GM12892 (cell line): ENCODE measurements at regions not wholly inside any gene's neighbourhood (a gene's known extent, or its start where the extent isn't known, plus 50 kb on each side); places are given as distances from the start of the nearest gene placed in this dataset.

Source experiments
- DNase-seq: peaks from one replicate; pipeline ENCODE4 v3.0.0; 2011; ENCODE audit not compliant: insufficient read length
- FAIRE-seq: peaks from 2 replicates; lab custom pipeline; 2011; peaks lifted over from hg19 to GRCh38; lab: Jason Lieb, UNC
- POLR2A ChIP-seq: IDR thresholded peaks from 2 replicates; pipeline ENCODE4 v1.6.1; 2011; ENCODE audit warnings: low read depth, low read length, control low read depth
- POLR2AphosphoS5 ChIP-seq: IDR thresholded peaks from 2 replicates; pipeline ENCODE4 v1.6.1; 2011; ENCODE audit warnings: low read depth, low read length, control low read depth
- TAF1 ChIP-seq: IDR thresholded peaks from 2 replicates; pipeline ENCODE4 v1.6.1; 2011; ENCODE audit warnings: low read depth, mild to moderate bottlenecking, control low read depth, low read length, borderline replicate concordance

DNA sequence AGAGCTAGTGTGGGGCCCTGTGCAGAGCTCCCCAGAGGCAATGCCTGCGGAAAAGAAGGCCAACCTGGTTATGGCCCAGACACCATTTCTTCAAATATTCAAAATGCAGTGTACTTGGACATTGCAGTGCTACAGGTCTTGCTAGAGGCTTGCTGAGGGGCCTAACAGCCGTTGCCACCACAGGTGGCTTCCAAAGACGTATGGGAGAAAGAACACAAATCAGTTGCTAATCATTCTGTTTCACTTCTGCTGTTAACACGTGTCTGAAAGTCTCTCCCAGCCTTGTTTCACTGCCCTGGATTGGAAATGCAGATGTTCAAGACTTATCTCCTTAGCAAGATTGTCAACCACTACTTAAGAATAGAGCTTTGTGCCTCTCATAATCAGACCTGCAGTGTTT, 925.9 kb downstream of the GALC start:
- FAIRE-seq = no peak
- no peak for DNase-seq
- TF ChIP-seq TAF1 (no peak), POLR2AphosphoS5 (no peak), POLR2A (no peak)

DNA sequence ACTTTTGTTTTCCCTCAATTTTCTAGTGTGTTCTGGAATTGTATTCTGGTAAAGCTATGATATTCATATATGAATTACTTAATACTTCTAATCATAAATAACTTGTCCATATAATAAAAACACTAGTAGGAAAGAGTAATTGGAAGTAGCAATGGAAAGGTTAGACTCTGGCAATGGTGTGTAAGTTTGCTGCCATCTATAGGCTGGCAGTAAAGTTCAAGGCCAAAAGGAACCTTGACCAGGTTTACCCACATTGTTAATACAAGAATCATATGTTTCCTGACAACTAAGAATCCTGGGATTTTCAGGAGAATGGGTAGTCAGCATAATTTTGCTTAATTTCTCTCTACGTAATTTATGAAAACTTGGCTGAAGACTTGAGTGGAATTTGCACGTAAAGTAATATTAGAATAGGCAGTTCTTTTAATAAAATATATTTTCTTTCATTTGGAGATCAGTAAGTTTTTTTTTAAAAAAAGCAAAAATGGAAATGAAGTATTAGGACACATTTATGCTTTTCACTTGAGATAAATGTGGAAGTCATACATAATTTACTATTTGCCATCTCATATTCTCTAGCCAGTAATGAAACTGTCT, 926.7 kb downstream of the GALC start:
- DNase-seq (no peak), FAIRE-seq (no peak)
- TF ChIP-seq POLR2A (no peak), TAF1 (no peak), POLR2AphosphoS5 (no peak)

DNA sequence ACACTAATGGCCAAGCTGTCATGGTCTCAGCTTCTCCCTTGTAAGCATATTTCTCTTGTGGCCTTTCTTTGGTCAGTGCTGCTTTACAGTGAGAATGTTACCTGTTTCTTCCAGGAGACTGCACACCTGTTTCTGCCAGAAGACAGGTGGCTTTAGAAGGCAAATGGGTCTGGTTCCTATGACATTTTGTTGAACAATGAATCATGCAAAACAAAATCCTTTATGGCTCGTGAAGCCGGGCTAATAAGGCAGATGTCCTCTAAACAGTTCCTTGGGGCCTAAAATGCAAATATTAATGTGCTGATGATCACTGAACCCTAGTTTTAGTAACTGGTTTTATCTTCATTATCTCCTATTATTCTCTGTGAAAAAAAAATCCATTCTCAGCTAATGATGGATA, 927.6 kb downstream of the GALC start:
- TF ChIP-seq POLR2AphosphoS5 = no peak
- no peak for TF ChIP-seq POLR2A
- TF ChIP-seq TAF1 = no peak
- no peak for FAIRE-seq
- DNase-seq = no peak

DNA sequence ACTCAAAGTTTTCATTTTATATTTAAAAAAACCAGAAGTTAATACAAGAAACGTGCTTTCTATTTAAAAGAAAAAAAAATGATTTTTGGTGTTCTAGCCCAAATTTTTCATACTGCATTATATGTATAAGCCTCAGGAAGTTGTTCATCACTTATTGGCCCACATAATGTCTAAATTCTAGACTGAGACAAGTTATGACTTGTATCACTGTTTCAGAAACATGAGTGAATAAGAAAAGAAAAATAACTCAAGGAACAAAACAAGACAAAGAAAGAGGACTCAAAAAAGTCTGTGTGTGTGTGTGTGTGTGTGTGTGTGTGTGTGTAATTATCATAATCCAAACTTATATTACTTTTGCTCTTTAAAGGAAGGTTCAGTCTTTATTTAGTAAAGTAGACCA, 929.8 kb downstream of the GALC start:
- DNase-seq = no peak
- no peak for TF ChIP-seq TAF1
- no peak for TF ChIP-seq POLR2A
- TF ChIP-seq POLR2AphosphoS5 = no peak
- FAIRE-seq = no peak

DNA sequence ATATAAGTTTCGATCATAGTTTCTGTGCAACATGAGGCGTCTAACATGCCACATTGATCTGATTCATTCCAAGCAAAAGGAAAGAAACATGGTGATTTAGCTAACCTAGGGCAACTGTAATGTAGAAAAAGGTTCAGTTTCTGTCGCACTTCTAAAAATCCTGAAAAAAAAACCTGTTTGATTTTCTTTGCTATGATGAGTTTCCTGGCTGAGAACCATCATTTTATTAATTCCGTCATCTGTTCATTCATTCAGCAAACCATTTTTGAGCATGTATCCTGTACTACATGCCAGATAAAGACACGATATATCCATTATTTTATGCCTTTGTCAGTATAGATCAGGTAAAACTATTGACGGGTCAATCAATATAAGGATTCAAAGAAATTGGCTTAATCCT, 932.6 kb downstream of the GALC start:
- FAIRE-seq = no peak
- DNase-seq = no peak
- TF ChIP-seq POLR2AphosphoS5 (no peak), POLR2A (no peak), TAF1 (no peak)

DNA sequence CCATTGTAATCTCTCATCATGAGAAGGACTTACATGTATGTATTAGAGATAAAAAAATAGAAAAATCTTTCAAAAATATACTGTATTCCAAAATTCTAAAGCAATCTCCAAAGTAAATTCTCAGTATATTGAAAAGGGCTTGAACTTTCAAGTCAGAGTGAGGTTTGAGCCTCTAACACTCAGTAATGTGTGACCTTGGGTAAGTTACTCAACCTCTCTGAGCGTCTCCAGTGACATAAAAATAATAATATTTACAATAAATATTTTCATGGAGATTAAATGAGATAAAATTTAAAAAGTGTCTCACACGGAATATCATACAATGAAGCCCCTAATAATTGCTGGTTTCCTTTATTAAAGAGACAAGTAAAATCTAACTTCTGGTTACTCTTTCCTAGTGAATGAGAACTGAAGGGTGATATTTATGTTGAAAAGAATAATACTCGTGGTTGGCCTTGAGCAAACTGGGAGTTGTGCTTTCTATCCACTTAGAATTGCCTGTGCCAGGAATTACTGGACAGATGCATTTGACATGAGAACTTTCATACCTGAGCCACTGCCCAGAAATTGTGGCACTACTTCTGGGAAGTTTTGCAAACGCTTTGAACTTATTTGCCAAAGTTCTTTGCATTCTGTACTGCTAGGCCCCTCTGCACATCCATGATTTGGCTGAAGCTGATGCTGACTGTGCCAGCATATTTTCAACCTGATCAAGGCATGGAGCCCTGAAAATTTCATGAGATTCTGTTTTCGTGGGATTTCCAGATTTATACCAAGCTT, 933.7 kb downstream of the GALC start:
- FAIRE-seq (no peak), DNase-seq (no peak)
- no peak for TF ChIP-seq TAF1
- TF ChIP-seq POLR2AphosphoS5 = no peak
- no peak for TF ChIP-seq POLR2A

DNA sequence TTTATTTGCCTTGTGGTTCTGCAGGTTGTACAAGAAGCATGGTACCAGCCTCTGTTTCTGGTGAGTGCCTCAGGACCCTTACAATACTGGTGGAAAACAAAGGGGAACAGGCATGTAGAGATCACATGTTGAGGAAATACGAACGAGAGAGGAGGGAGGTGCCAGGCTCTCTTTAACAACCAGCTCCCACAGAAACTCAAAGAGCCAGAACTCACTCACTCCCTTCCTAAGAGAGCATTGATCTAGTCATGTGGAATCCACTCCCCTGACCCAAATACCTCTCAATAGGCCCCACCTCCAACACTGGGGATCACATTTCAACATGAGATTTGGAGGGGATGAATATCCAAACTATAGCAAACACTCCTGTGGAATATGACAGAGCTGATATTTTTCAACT, 938.0 kb downstream of the GALC start:
- FAIRE-seq = no peak
- TF ChIP-seq TAF1 = no peak
- TF ChIP-seq POLR2AphosphoS5 = no peak
- TF ChIP-seq POLR2A = no peak
- DNase-seq = no peak

DNA sequence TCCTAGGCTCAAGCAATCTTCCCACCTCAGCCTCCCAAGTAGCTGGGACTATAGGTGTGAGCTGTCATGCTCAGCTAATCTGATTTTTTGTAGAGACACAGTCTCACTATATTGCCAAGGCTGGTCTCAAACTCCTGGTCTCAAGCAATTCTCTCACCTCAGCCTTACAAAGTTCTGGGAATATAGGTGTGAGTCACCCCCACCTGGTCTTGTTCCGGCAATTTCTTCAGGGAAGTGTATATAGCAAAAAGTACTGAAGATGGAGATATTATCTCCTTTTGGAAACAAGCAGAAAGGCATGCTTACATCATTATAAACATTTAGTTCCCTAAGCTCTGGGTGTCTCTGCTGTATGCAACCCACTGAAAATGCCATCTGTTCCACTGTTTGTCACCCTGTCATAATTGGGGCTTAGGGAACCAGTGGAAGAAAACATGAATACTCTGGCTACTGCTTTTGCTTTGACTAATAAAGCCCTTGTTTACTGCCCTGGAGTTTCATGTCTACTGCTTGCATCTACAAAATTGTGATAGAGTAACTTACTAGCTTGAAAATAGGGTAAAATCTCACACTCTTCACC, 940.2 kb downstream of the GALC start:
- no peak for DNase-seq
- FAIRE-seq = no peak
- TF ChIP-seq TAF1 (no peak), POLR2AphosphoS5 (no peak), POLR2A (no peak)

DNA sequence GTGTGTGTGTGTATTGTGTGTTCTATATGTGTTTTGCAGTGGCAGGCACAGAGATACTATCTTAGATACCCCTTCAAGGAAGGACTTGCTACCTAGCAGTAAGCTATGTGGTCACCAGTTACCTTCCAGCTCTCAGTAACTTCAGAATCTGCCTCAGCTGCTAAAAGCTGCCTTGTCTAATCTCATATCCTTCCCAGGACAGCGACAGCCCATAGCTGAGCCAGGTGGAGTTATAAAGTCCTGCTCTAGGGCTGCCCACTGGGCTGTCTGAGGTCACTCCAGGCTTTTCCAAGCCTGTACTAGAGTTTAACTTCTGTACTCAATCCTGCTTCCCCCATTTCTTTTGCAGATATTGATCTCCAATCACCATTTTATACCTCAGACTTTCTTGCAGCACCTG, 942.6 kb downstream of the GALC start:
- TF ChIP-seq POLR2A (no peak), TAF1 (no peak), POLR2AphosphoS5 (no peak)
- DNase-seq = no peak
- no peak for FAIRE-seq

DNA sequence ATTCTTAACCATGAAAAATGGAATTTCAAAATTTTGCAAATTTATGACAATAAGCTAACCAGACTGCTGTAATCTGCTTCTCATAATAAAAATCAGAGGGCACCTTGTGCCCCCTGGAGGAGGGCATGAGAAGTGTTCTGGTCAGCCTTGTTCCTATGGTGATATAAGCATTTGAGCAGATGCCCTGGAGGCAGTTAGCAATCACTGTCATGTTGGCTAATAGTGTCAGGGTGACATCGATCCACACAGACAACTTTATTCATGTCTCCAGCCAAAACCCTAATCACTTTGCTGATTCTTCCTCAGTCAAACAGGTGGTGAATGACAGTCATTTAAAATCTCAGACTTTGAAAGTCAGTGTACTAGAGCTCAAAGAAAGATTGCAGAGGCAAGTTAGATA, 943.0 kb downstream of the GALC start:
- no peak for TF ChIP-seq POLR2A
- TF ChIP-seq POLR2AphosphoS5 = no peak
- no peak for TF ChIP-seq TAF1
- DNase-seq (no peak), FAIRE-seq (no peak)

DNA sequence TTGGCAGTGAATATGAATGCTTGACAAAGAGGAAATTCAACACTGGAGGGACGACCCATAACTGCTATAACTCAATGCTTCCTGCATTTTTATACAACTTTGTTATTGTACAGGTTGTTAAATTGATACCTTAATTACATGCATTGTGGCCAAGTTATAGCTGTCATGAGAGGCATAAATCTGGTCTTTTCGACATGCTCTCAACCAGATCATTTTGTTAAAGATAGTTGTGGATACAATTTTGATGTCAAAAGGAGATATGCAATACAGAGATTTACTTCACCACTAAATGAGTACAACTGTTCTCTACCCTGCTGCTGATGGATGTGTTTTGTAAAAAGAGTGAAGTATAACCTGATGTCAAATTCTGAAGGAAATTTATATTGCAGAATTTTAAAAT, 946.0 kb downstream of the GALC start:
- no peak for TF ChIP-seq TAF1
- no peak for TF ChIP-seq POLR2AphosphoS5
- no peak for TF ChIP-seq POLR2A
- FAIRE-seq (no peak), DNase-seq (no peak)

DNA sequence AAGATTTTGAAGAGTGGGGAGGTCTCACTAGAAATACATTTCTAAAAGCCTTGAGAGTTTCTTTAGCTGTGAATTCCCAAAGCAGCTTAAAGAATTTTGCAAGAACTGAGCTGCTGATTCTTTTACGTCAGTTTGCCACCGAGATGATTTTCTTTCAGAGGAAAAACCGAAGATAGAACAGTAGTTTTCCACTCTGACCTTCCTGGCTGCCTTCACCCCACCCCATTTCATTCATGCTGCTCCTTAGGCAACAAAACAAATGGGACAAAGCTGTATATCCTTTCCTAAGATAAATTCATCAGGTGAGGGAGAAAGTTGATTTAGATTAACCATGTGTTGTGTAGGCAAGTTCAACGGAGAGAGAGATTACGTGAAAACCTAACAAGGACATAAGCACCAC, 947.0 kb downstream of the GALC start:
- no peak for DNase-seq
- FAIRE-seq = no peak
- TF ChIP-seq POLR2AphosphoS5 (no peak), POLR2A (no peak), TAF1 (no peak)
